Panc1 (cell line): ENCODE measurements at regions not wholly inside any gene's neighbourhood (a gene's known extent, or its start where the extent isn't known, plus 50 kb on each side); places are given as distances from the start of the nearest gene placed in this dataset.

Experiments
- CTCF ChIP-seq: fragments of 450-650 bp; IDR thresholded peaks from 2 replicates; pipeline ENCODE4 v1.5.1; 2017; ENCODE audit warnings: mild to moderate bottlenecking
- POLR2AphosphoS5 ChIP-seq: IDR thresholded peaks from 2 replicates; pipeline ENCODE4 v1.6.1; 2012; ENCODE audit warnings: mild to moderate bottlenecking, low read depth, low read length, moderate library complexity
- TCF7L2 ChIP-seq: IDR thresholded peaks from 2 replicates; pipeline ENCODE4 v1.6.1; 2011; ENCODE audit warnings: mild to moderate bottlenecking, low read depth, low read length, inconsistent platforms
- TF ChIP-seq, protein P1 (sequence below), 2 experiments: IDR thresholded peaks; 2 replicates each; pipeline ENCODE4 v1.6.1; 2011 to 2012; ENCODE audit warnings: low read depth in 2 of 2, control low read depth in 1 of 2, low read length in 1 of 2, mild to moderate bottlenecking in 1 of 2, moderate library complexity in 1 of 2; ENCODE audit not compliant: insufficient read depth in 1 of 2

GRCh38 chr2:129488376-129488775 is 491.1 kb upstream of the RAB6C start:
- no peak for TF ChIP-seq POLR2AphosphoS5
- TF ChIP-seq CTCF = no peak
- TF ChIP-seq TCF7L2 = no peak
- TF ChIP-seq, protein P1, sequence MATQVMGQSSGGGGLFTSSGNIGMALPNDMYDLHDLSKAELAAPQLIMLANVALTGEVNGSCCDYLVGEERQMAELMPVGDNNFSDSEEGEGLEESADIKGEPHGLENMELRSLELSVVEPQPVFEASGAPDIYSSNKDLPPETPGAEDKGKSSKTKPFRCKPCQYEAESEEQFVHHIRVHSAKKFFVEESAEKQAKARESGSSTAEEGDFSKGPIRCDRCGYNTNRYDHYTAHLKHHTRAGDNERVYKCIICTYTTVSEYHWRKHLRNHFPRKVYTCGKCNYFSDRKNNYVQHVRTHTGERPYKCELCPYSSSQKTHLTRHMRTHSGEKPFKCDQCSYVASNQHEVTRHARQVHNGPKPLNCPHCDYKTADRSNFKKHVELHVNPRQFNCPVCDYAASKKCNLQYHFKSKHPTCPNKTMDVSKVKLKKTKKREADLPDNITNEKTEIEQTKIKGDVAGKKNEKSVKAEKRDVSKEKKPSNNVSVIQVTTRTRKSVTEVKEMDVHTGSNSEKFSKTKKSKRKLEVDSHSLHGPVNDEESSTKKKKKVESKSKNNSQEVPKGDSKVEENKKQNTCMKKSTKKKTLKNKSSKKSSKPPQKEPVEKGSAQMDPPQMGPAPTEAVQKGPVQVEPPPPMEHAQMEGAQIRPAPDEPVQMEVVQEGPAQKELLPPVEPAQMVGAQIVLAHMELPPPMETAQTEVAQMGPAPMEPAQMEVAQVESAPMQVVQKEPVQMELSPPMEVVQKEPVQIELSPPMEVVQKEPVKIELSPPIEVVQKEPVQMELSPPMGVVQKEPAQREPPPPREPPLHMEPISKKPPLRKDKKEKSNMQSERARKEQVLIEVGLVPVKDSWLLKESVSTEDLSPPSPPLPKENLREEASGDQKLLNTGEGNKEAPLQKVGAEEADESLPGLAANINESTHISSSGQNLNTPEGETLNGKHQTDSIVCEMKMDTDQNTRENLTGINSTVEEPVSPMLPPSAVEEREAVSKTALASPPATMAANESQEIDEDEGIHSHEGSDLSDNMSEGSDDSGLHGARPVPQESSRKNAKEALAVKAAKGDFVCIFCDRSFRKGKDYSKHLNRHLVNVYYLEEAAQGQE (IDR thresholded peaks at IDR 0.05; ENCODE audit: insufficient read depth in 1 of 2, low read depth in 2 of 2, low read length in 1 of 2) = no peak
